GM12878 (cell line): ENCODE measurements at regions not wholly inside any gene's neighbourhood (a gene's known extent, or its start where the extent isn't known, plus 50 kb on each side); places are given as distances from the start of the nearest gene placed in this dataset.

Source experiments
- CHD1 ChIP-seq: IDR thresholded peaks from 2 replicates; pipeline ENCODE4 v1.6.1; 2012; ENCODE audit warnings: low read depth, low read length, improper control_type of control experiment
- CHD4 ChIP-seq: fragments of 200-600 bp; sonication (generic); IDR thresholded peaks from 2 replicates; pipeline ENCODE4 v1.6.1; 2016; ENCODE audit warnings: mild to moderate bottlenecking
- EP300 ChIP-seq, 2 experiments: fragments of 150-350 bp in 1 of 2; IDR thresholded peaks; 2 replicates each; pipeline ENCODE4 v1.6.1; 2011 to 2012; ENCODE audit warnings: low read depth in 2 of 2, low read length in 2 of 2, borderline replicate concordance in 1 of 2, improper control_type of control experiment in 1 of 2, inconsistent platforms in 1 of 2; ENCODE audit not compliant: control insufficient read depth in 1 of 2
- EZH2 ChIP-seq: IDR thresholded peaks from 2 replicates; pipeline ENCODE4 v1.6.1; 2012; ENCODE audit warnings: low read depth, mild to moderate bottlenecking, control low read depth, inconsistent platforms, low read length, borderline replicate concordance; ENCODE audit not compliant: control insufficient read depth
- NBN ChIP-seq: fragments of 450-650 bp; IDR thresholded peaks from 2 replicates; pipeline ENCODE4 v1.6.1; 2016
- POLR2A ChIP-seq: IDR thresholded peaks from 2 replicates; pipeline ENCODE4 v1.6.1; 2011; ENCODE audit warnings: low read depth, mild to moderate bottlenecking, low read length
- POLR2AphosphoS5 ChIP-seq: IDR thresholded peaks from 2 replicates; pipeline ENCODE4 v1.6.1; 2011; ENCODE audit warnings: mild to moderate bottlenecking, low read length, inconsistent platforms
- RBBP5 ChIP-seq: fragments of 200-600 bp; sonication (generic); conservative IDR thresholded peaks from 2 replicates; pipeline ENCODE4 v1.6.1; 2016
- RELA ChIP-seq: fragments of 450-650 bp; IDR thresholded peaks from 2 replicates; pipeline ENCODE4 v1.8.0; 2014; ENCODE audit warnings: borderline replicate concordance; ENCODE audit not compliant: partially characterized antibody
- RFX5 ChIP-seq: IDR thresholded peaks from 2 replicates; pipeline ENCODE4 v1.6.1; 2011; ENCODE audit warnings: low read depth, low read length, improper control_type of control experiment
- TF ChIP-seq, protein P1 (sequence below), 3 experiments: IDR thresholded peaks in 2 of 3; conservative IDR thresholded peaks in 1 of 3; 2 replicates each; pipeline ENCODE4 v1.5.1; 2011; ENCODE audit warnings: low read depth in 3 of 3, low read length in 3 of 3, mild to moderate bottlenecking in 3 of 3, control low read depth in 2 of 3, moderate library complexity in 2 of 3, inconsistent platforms in 1 of 3, mixed read lengths in 1 of 3; ENCODE audit not compliant: control insufficient read depth in 2 of 3, insufficient read depth in 1 of 3; ENCODE audit errors: extremely low read depth in 1 of 3
- TF ChIP-seq, protein P2 (sequence below): fragments of 450-650 bp; IDR thresholded peaks from 2 replicates; pipeline ENCODE4 v1.6.1; 2017; ENCODE audit warnings: mild to moderate bottlenecking
- TF ChIP-seq, protein P3 (sequence below): IDR thresholded peaks from 2 replicates; pipeline ENCODE4 v1.6.1; 2011; ENCODE audit warnings: low read depth, mild to moderate bottlenecking, low read length, moderate library complexity, borderline replicate concordance; ENCODE audit errors: extremely low read depth

DNA sequence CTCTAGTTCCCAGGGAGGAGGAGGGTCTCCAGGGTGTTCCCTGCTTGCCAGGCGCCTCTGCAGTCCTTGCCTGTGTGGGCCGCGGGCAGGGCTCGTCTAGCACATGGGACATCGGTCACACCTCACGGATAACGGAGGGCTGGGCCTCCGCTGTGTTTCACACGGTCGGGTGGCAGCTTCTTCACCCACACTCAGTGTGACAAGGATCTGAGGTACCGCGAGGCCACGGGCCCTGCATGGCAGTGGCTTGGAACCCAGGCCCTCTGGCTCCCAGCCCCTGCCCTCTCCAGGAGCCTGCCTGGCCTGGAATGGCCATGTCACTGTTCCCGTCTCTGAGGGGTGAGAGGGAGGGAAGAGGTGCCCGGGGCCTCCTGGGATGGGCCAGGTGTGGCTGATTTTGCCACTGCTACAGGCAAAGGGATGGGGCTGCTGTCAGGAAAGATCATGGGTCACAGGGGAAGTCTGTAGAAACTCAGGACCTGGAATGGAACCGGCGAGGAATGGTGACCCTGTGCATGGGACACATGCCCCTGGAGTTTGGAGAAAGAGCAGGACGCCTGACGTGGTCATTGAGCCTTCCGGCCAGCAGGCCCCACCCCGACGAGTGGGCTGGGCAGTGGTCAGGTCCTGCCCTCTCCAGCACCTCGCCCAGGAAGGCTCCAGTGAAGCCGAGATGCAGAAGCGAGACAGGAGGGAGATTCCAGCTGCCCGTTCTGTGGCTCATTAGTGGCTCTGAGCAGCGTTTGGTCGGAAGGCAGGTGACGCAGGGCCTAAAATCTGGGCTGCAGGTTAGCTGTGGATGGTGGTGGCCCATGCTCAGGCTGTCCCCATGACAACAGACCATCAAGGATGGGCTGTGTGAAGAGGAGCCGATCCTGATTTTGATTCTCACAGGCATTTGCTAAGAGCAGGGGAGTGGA lies 76.5 kb upstream of the GSE1 start:
- TF ChIP-seq, protein P1, sequence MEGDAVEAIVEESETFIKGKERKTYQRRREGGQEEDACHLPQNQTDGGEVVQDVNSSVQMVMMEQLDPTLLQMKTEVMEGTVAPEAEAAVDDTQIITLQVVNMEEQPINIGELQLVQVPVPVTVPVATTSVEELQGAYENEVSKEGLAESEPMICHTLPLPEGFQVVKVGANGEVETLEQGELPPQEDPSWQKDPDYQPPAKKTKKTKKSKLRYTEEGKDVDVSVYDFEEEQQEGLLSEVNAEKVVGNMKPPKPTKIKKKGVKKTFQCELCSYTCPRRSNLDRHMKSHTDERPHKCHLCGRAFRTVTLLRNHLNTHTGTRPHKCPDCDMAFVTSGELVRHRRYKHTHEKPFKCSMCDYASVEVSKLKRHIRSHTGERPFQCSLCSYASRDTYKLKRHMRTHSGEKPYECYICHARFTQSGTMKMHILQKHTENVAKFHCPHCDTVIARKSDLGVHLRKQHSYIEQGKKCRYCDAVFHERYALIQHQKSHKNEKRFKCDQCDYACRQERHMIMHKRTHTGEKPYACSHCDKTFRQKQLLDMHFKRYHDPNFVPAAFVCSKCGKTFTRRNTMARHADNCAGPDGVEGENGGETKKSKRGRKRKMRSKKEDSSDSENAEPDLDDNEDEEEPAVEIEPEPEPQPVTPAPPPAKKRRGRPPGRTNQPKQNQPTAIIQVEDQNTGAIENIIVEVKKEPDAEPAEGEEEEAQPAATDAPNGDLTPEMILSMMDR (IDR thresholded peaks at IDR 0.05 in 2 of 3, conservative IDR thresholded peaks at IDR 0.05 in 1 of 3; ENCODE audit: control insufficient read depth in 2 of 3, extremely low read depth in 1 of 3, insufficient read depth in 1 of 3, low read depth in 3 of 3, low read length in 3 of 3): no peak
- no peak for TF ChIP-seq RFX5
- TF ChIP-seq NBN: no peak
- TF ChIP-seq CHD1: no peak
- TF ChIP-seq, protein P2, sequence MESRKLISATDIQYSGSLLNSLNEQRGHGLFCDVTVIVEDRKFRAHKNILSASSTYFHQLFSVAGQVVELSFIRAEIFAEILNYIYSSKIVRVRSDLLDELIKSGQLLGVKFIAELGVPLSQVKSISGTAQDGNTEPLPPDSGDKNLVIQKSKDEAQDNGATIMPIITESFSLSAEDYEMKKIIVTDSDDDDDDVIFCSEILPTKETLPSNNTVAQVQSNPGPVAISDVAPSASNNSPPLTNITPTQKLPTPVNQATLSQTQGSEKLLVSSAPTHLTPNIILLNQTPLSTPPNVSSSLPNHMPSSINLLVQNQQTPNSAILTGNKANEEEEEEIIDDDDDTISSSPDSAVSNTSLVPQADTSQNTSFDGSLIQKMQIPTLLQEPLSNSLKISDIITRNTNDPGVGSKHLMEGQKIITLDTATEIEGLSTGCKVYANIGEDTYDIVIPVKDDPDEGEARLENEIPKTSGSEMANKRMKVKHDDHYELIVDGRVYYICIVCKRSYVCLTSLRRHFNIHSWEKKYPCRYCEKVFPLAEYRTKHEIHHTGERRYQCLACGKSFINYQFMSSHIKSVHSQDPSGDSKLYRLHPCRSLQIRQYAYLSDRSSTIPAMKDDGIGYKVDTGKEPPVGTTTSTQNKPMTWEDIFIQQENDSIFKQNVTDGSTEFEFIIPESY: no peak
- no peak for TF ChIP-seq EP300 (IDR thresholded peaks at IDR 0.05; ENCODE audit: borderline replicate concordance in 1 of 2, control insufficient read depth in 1 of 2, low read depth in 2 of 2, low read length in 2 of 2)
- TF ChIP-seq CHD4: no peak
- no peak for TF ChIP-seq RELA
- TF ChIP-seq POLR2A: no peak
- TF ChIP-seq, protein P3, sequence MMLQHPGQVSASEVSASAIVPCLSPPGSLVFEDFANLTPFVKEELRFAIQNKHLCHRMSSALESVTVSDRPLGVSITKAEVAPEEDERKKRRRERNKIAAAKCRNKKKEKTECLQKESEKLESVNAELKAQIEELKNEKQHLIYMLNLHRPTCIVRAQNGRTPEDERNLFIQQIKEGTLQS: no peak
- TF ChIP-seq POLR2AphosphoS5: no peak
- no peak for TF ChIP-seq EZH2
- TF ChIP-seq RBBP5: no peak
